Uterus (tissue), 3 donors: ENCODE measurements at regions not wholly inside any gene's neighbourhood (a gene's known extent, or its start where the extent isn't known, plus 50 kb on each side); places are given as distances from the start of the nearest gene placed in this dataset.

Experiments used
- DNase-seq, 2 donors: peaks; one replicate each; pipeline ENCODE4 v3.0.0-alpha.2; 2019 to 2020
- H3K27ac ChIP-seq, 2 donors: fragments of 200-600 bp; sonication (generic); 1 replicate in 1 of 2; 2 replicates in 1 of 2; pipeline ENCODE4 v1.5.1; 2016 to 2018
- H3K27me3 ChIP-seq, 2 donors: fragments of 200-600 bp; sonication (generic); one replicate each; pipeline ENCODE4 v1.5.1; 2018 to 2019; ENCODE audit warnings: control low read depth in 1 of 2
- H3K36me3 ChIP-seq, 2 donors: fragments of 200-600 bp; sonication (generic); one replicate each; pipeline ENCODE4 v1.5.1; 2019; ENCODE audit warnings: control low read depth in 1 of 2
- H3K4me1 ChIP-seq, 2 donors: fragments of 200-600 bp; sonication (generic); one replicate each; pipeline ENCODE4 v1.5.1; 2018 to 2019; ENCODE audit warnings: control low read depth in 1 of 2
- H3K4me3 ChIP-seq, 2 donors: fragments of 200-600 bp; sonication (generic); 1 replicate in 1 of 2; 2 replicates in 1 of 2; pipeline ENCODE4 v1.5.1; 2018 to 2019; ENCODE audit warnings: mild to moderate bottlenecking in 1 of 2
- H3K9me3 ChIP-seq, 2 donors: fragments of 200-600 bp; sonication (generic); one replicate each; pipeline ENCODE4 v1.5.1; 2019; ENCODE audit warnings: control low read depth in 1 of 2
- CTCF ChIP-seq, 4 experiments: fragments of 200-600 bp in 2 of 4; fragments of 450-650 bp in 2 of 4; sonication (generic) in 2 of 4; IDR thresholded peaks; one replicate each; pipeline ENCODE4 v1.5.1; 2016 to 2019; ENCODE audit warnings: antibody characterized with exemption in 4 of 4, mild to moderate bottlenecking in 2 of 4, moderate library complexity in 1 of 4
- POLR2A ChIP-seq, 2 donors: fragments of 450-650 bp; IDR thresholded peaks; one replicate each; pipeline ENCODE4 v1.6.1; 2016; ENCODE audit warnings: antibody characterized with exemption in 2 of 2, mild to moderate bottlenecking in 1 of 2, moderate library complexity in 1 of 2
- intact Hi-C: fragments of 100-400 bp; cut with DNase I; formaldehyde crosslinking; loops from one replicate; pipeline ENCODE4 v1.15.1; 2023; ENCODE audit warnings: low total_unique reads
- donor health status: DM: yes; HTN: yes; CAD: no.

- H3K27me3 ChIP-seq: no peaks in the 10 kb centered on the region
- no peak for DNase-seq
- H3K4me1 ChIP-seq: no peaks in the 10 kb centered on the region
- intact Hi-C loops: no loop called here
- no peaks in the 10 kb centered on the region for H3K36me3 ChIP-seq
- no peaks in the 10 kb centered on the region for H3K9me3 ChIP-seq
- no peak overlapping the region for H3K4me3 ChIP-seq
- no peak for TF ChIP-seq CTCF (IDR thresholded peaks at IDR 0.05)
- no peak for TF ChIP-seq POLR2A (IDR thresholded peaks at IDR 0.05)
- no peak overlapping the region for H3K27ac ChIP-seq
Observed at GRCh38 chr5:164577201-164577600, 1071.8 kb downstream of the MAT2B start.

GRCh38 chr5:164577742-164578141 lies 1072.3 kb downstream of the MAT2B start:
- intact Hi-C loops: no loop called here
- DNase-seq: no peak
- Histone ChIP-seq H3K9me3 (no peaks in the 10 kb centered on the region), H3K36me3 (no peaks in the 10 kb centered on the region), H3K27me3 (no peaks in the 10 kb centered on the region), H3K4me3 (no peak overlapping the region), H3K4me1 (no peaks in the 10 kb centered on the region), H3K27ac (no peak overlapping the region)
- no peak for TF ChIP-seq POLR2A (IDR thresholded peaks at IDR 0.05)
- TF ChIP-seq CTCF (IDR thresholded peaks at IDR 0.05): no peak

- intact Hi-C loops: no loop called here
- TF ChIP-seq CTCF (IDR thresholded peaks at IDR 0.05) (no peak), POLR2A (IDR thresholded peaks at IDR 0.05) (no peak)
- no peak overlapping the region for H3K27ac ChIP-seq
Observed at GRCh38 chr5:164578401-164578800, 1073.0 kb downstream of the MAT2B start.

GRCh38 chr5:164578911-164579310 lies 1073.5 kb downstream of the MAT2B start:
- no peak overlapping the region for H3K4me3 ChIP-seq
- no peaks in the 10 kb centered on the region for H3K9me3 ChIP-seq
- no peak overlapping the region for H3K27ac ChIP-seq
- H3K4me1 ChIP-seq: no peaks in the 10 kb centered on the region
- DNase-seq: no peak
- H3K36me3 ChIP-seq: no peaks in the 10 kb centered on the region
- no peaks in the 10 kb centered on the region for H3K27me3 ChIP-seq
- no peak for TF ChIP-seq POLR2A (IDR thresholded peaks at IDR 0.05)
- no peak for TF ChIP-seq CTCF (IDR thresholded peaks at IDR 0.05)
- intact Hi-C loops: no loop called here

More at GRCh38 chr5:164578401-164578800, 1073.0 kb downstream of the MAT2B start:
- no peak for DNase-seq
- Histone ChIP-seq H3K27me3 (no peaks in the 10 kb centered on the region), H3K9me3 (no peaks in the 10 kb centered on the region), H3K4me1 (no peaks in the 10 kb centered on the region), H3K4me3 (no peak overlapping the region), H3K36me3 (no peaks in the 10 kb centered on the region)

GRCh38 chr5:164580155-164580554 lies 1074.7 kb downstream of the MAT2B start:
- Histone ChIP-seq H3K9me3 (no peaks in the 10 kb centered on the region), H3K4me3 (no peak overlapping the region), H3K27ac (no peak overlapping the region), H3K36me3 (no peaks in the 10 kb centered on the region), H3K4me1 (no peaks in the 10 kb centered on the region), H3K27me3 (no peaks in the 10 kb centered on the region)
- intact Hi-C loops: no loop called here
- TF ChIP-seq CTCF (IDR thresholded peaks at IDR 0.05) (no peak), POLR2A (IDR thresholded peaks at IDR 0.05) (no peak)
- no peak for DNase-seq
